Suppressor macrophage treated with lipopolysaccharide for 1 hour (primary cell): ENCODE measurements at regions not wholly inside any gene's neighbourhood (a gene's known extent, or its start where the extent isn't known, plus 50 kb on each side); places are given as distances from the start of the nearest gene placed in this dataset.

Experiments used
- DNase-seq, 3 donors: peaks; one replicate each; pipeline ENCODE4 v3.0.0-alpha.2; 2020 to 2022

- DNase-seq = no peak
Measured at GRCh38 chr4:10879411-10880110, 195.0 kb upstream of the CLNK start.

GRCh38 chr4:10878861-10879260 is 194.3 kb upstream of the CLNK start:
- DNase-seq = no peak

GRCh38 chr4:10877076-10877475 is 192.5 kb upstream of the CLNK start:
- no peak for DNase-seq

- DNase-seq = no peak
Measured at GRCh38 chr4:10875144-10875799, 190.7 kb upstream of the CLNK start.

- no peak for DNase-seq
Measured at GRCh38 chr4:10873809-10874208, 189.2 kb upstream of the CLNK start.

GRCh38 chr4:10872833-10873517 is 188.4 kb upstream of the CLNK start:
- DNase-seq = no peak

GRCh38 chr4:10866666-10867065 is 182.1 kb upstream of the CLNK start:
- DNase-seq = no peak

- DNase-seq = no peak
Measured at GRCh38 chr4:10861036-10861435, 176.5 kb upstream of the CLNK start.

GRCh38 chr4:10856271-10856782 is 171.8 kb upstream of the CLNK start:
- no peak for DNase-seq

- no peak for DNase-seq
Measured at GRCh38 chr4:10853196-10853595, 168.6 kb upstream of the CLNK start.

- DNase-seq = no peak
Measured at GRCh38 chr4:10841697-10842096, 157.1 kb upstream of the CLNK start.

- DNase-seq = no peak
Measured at GRCh38 chr4:10837151-10837550, 152.6 kb upstream of the CLNK start.

GRCh38 chr4:10832806-10833628 is 148.4 kb upstream of the CLNK start:
- DNase-seq = peak in 1 of 3 donors; percentile 11

GRCh38 chr4:10831727-10832408 is 147.3 kb upstream of the CLNK start:
- DNase-seq = no peak

GRCh38 chr4:10828918-10829538 is 144.5 kb upstream of the CLNK start:
- peak in 1 of 3 donors; percentile 4 for DNase-seq

- DNase-seq = no peak
Measured at GRCh38 chr4:10821826-10822225, 137.3 kb upstream of the CLNK start.

- no peak for DNase-seq
Measured at GRCh38 chr4:10816571-10816970, 132.0 kb upstream of the CLNK start.

- DNase-seq = no peak
Measured at GRCh38 chr4:10811991-10812390, 127.4 kb upstream of the CLNK start.

GRCh38 chr4:10810411-10810810 is 125.8 kb upstream of the CLNK start:
- DNase-seq = peak in 1 of 3 donors; percentile 15

GRCh38 chr4:10809905-10810304 is 125.3 kb upstream of the CLNK start:
- DNase-seq = no peak

GRCh38 chr4:10808591-10808990 is 124.0 kb upstream of the CLNK start:
- no peak for DNase-seq
